Ishikawa (cell line): ENCODE measurements at regions not wholly inside any gene's neighbourhood (a gene's known extent, or its start where the extent isn't known, plus 50 kb on each side); places are given as distances from the start of the nearest gene placed in this dataset.

Experiments
- CEBPB ChIP-seq: IDR thresholded peaks from 2 replicates; pipeline ENCODE4 v1.6.1; 2012
- CREB1 ChIP-seq: IDR thresholded peaks from 2 replicates; pipeline ENCODE4 v1.6.1; 2012; ENCODE audit warnings: low read depth
- EGR1 ChIP-seq: IDR thresholded peaks from 2 replicates; pipeline ENCODE4 v1.6.1; 2012
- EP300 ChIP-seq: IDR thresholded peaks from 2 replicates; pipeline ENCODE4 v1.6.1; 2012; ENCODE audit warnings: borderline replicate concordance
- FOXM1 ChIP-seq: IDR thresholded peaks from 2 replicates; pipeline ENCODE4 v1.6.1; 2012; ENCODE audit warnings: low read depth, borderline replicate concordance
- NFIC ChIP-seq: IDR thresholded peaks from 2 replicates; pipeline ENCODE4 v1.6.1; 2012
- RAD21 ChIP-seq: IDR thresholded peaks from 2 replicates; pipeline ENCODE4 v1.6.1; 2012; ENCODE audit warnings: low read depth
- REST ChIP-seq: IDR thresholded peaks from 2 replicates; pipeline ENCODE4 v1.6.1; 2012; ENCODE audit warnings: low read depth, mild to moderate bottlenecking
- TAF1 ChIP-seq: IDR thresholded peaks from 2 replicates; pipeline ENCODE4 v1.6.1; 2012; ENCODE audit warnings: low read depth, mild to moderate bottlenecking
- TCF12 ChIP-seq: IDR thresholded peaks from 2 replicates; pipeline ENCODE4 v1.6.1; 2012; ENCODE audit warnings: low read depth
- TEAD4 ChIP-seq: IDR thresholded peaks from 2 replicates; pipeline ENCODE4 v1.6.1; 2012
- YY1 ChIP-seq: IDR thresholded peaks from 2 replicates; pipeline ENCODE4 v1.6.1; 2012; ENCODE audit warnings: low read depth
- ZBTB7A ChIP-seq: IDR thresholded peaks from 2 replicates; pipeline ENCODE4 v1.6.1; 2012; ENCODE audit warnings: low read depth
- TF ChIP-seq, protein P1 (sequence below): IDR thresholded peaks from 2 replicates; pipeline ENCODE4 v1.6.1; 2012
- TF ChIP-seq, protein P2 (sequence below): IDR thresholded peaks from 2 replicates; pipeline ENCODE4 v1.6.1; 2012

GRCh38 chr2:45124456-45124855, 115.2 kb upstream of the SIX2 start:
- TF ChIP-seq YY1 = no peak
- no peak for TF ChIP-seq CREB1
- TF ChIP-seq, protein P1, sequence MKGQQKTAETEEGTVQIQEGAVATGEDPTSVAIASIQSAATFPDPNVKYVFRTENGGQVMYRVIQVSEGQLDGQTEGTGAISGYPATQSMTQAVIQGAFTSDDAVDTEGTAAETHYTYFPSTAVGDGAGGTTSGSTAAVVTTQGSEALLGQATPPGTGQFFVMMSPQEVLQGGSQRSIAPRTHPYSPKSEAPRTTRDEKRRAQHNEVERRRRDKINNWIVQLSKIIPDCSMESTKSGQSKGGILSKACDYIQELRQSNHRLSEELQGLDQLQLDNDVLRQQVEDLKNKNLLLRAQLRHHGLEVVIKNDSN = no peak
- no peak for TF ChIP-seq ZBTB7A
- TF ChIP-seq, protein P2, sequence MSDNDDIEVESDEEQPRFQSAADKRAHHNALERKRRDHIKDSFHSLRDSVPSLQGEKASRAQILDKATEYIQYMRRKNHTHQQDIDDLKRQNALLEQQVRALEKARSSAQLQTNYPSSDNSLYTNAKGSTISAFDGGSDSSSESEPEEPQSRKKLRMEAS = no peak
- no peak for TF ChIP-seq REST
- no peak for TF ChIP-seq EGR1
- TF ChIP-seq RAD21 = no peak
- TF ChIP-seq EP300 = no peak
- TF ChIP-seq NFIC = no peak
- TF ChIP-seq FOXM1 = no peak
- no peak for TF ChIP-seq TEAD4
- no peak for TF ChIP-seq TAF1
- TF ChIP-seq CEBPB = no peak
- TF ChIP-seq TCF12 = no peak

- TF ChIP-seq TAF1 = no peak
- TF ChIP-seq NFIC = no peak
- no peak for TF ChIP-seq ZBTB7A
Observed at GRCh38 chr2:45123521-45124191, 114.4 kb upstream of the SIX2 start.

GRCh38 chr2:45123065-45123464, 113.8 kb upstream of the SIX2 start:
- no peak for TF ChIP-seq NFIC
- no peak for TF ChIP-seq TCF12
- no peak for TF ChIP-seq YY1
- TF ChIP-seq, protein P2 = no peak
- no peak for TF ChIP-seq EGR1
- no peak for TF ChIP-seq REST
- no peak for TF ChIP-seq ZBTB7A
- no peak for TF ChIP-seq RAD21
- TF ChIP-seq TEAD4 = no peak
- no peak for TF ChIP-seq FOXM1
- TF ChIP-seq, protein P1 = no peak

DNA sequence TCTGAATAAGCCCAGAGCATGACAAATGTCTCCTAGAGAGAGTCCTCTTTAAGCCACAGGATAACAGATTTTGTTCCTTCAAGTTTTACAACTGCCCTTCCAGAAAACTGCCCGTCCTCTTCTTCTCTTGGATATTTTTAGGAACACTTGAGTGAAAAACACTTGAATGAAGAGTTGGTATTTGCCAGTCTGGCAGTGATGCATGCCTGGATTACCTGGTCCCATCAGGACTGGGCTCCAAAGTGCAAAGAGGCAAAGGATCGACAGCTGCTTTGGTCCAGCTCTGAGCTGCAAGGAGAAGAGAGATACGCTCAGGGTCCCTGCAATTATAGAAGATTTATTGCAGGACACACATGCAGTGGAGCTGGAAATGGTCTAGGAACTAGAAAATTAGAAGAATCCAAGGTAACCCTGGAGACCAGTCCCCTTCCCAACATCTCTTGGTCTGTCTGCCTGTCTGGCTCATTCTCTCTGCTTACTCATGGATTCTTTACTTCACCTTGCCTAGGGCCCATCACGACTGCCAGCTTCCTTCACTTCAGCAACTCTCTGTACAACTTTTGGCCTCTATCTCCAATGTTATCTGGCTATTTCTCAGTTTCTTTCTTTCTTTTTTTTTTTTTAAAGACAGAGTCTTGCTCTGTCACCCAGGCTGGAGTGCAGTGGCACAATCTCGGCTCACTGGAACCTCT, 112.1 kb upstream of the SIX2 start:
- TF ChIP-seq, protein P2 = no peak
- TF ChIP-seq TCF12 (no peak), EP300 (no peak), TEAD4 (no peak), TAF1 (no peak), REST (no peak), EGR1 (no peak), RAD21 (no peak), YY1 (no peak), FOXM1 (no peak), CREB1 (no peak), CEBPB (no peak), NFIC (no peak)
- TF ChIP-seq, protein P1 = no peak
